GM18519 (cell line): ENCODE measurements at regions not wholly inside any gene's neighbourhood (a gene's known extent, or its start where the extent isn't known, plus 50 kb on each side); places are given as distances from the start of the nearest gene placed in this dataset.
"Not testable (repeated sequence)": the region's sequence is repeated elsewhere in the genome, so short reads cannot be mapped to it uniquely, and the experiment has no call there.

Source experiments
- ATAC-seq: cut with Tn5 transposase; IDR thresholded peaks from one replicate; pipeline ENCODE4 v1.9.1; 2021; ENCODE audit warnings: mild to moderate bottlenecking, moderate library complexity; ENCODE audit not compliant: unreplicated experiment, low FRiP score

DNA sequence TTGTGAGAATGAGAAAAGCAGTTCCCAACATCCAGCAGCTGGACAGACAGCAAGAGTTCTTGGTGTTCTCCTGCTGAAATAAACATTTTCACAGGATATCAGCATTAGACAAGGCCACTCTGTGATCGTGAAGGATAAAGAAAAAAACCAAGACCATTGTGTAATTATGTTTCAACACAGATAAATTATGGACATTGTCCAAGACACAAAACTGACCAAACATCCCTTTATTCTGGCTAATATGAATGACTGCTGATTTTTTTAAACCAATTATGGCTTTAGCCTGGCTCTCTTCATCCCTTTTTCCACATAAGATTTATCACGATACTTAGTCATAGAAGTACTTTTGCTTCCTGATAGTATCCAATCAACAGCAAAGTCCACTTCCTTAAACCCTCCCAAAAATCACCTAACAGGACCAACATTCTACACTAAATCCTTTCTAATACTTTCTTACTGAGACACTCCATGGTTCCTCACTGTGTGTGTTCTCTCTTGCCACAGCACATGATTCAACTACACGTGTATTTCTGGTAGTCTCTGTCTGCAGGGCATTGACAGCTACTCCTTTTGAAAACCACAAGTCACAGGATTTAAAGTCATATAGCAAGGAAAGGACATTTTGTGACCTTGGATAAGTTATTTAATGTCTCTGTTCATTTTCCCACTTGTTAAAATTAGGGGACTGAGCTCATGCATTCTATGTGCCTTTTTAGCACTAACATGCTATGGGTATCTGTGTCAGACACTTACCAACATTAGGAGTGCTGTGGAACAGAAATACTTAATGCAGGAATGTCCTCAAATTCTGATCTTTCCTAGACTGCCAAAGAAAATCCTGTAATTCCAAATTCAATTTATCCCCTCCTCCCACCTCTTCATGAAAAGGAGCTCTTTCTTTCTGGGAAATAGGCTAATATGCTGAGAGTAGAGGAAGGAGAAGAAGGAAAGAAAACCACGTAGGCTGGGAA lies 137.2 kb upstream of the PGRMC2 start:
- no peak for ATAC-seq

DNA sequence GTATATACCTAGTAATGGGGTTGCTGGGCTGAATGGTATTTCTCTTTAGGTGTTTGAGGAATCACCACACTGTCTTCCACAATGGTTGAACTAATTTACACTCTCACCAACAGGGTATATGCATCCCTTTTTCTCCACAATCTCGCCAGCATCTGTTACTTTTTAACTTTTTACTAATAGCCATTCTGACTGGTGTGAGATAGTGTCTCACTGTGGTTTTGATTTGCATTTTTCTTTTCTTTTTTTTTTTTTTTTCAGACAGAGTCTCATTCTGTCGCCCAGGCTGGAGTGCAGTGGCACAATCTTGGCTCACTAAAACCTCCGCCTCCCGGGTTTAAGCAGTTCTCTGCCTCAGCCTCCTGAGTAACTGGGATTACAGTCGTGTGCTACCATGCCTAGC lies 134.7 kb upstream of the PGRMC2 start:
- ATAC-seq, result not testable (repeated sequence)

DNA sequence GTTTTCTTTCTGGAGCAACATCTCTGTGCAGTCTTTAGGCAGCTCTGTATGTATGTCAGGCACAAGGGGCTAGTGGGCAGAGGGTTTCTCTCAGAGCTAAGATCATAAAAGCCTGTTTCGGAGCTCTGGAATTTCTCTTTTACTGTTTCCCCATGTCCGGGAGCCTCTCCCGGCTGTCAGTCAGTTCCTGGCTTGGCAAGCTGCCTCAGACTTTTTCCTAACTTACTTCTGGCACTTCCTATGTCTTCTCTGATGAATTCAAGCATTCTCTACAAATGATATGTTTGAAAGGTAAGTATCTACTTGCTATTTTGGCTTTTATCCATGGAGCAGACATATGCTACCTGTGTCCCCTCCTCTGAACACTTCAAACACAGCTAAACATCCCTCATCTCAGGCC lies 129.3 kb upstream of the PGRMC2 start:
- ATAC-seq, result no peak

DNA sequence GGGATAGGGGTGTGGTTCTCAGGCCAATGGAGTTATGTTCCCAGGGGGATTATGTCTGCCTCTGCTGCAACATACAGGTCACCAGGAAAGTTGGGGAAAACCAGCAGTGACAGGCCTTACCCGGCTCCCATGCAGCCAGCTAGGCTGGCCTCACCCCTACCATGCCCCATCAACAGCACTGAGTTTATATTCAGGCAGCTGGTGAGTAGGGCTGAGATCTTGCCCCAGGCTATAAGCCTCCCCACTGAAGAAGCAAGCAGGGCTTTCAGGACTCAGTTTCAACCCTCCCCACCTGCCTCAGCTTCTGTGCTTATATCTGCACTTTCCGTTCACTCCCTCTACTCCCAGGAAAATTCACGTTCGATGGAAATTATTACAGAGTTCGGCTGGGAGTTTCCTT lies 122.4 kb upstream of the PGRMC2 start:
- ATAC-seq, result no peak

DNA sequence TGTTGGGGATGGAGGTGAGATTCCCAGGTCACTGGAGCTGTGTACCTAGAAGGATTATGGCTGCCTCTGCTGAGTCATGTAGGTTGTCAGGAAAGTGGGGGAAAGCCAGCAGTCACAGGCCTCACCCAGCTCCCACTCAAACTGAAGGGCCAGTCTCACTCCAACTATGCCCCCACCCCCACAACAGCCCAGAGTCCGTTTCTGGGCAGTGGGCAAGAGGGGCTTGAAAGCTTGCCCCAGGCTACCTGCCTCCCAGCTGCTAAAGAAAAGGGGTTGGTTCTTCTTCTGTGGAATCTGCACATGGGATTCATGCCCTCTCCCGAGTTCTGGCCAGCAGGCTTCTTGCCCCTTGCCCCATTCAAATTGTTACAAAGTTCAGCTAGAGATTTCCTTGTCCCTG lies 116.0 kb upstream of the PGRMC2 start:
- ATAC-seq, result no peak

DNA sequence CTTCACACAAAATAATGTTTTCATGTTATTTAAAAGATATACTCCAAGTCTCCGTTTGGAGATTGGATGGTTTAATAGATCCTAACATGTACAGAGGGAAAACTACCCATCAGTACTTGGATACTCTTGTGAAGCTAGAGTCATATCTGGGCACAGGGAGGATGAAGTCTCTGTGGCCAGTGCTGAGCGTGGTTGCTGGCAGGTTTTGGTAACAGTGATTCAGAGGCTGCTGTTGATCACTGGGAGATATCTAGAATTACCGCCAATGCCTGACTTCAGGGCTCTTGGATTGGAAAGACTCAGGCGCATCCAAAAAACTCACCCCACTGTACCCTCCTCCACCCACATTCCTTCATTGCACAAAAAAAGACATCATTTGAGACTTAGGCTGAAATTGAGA lies 107.2 kb upstream of the PGRMC2 start:
- ATAC-seq, result no peak

DNA sequence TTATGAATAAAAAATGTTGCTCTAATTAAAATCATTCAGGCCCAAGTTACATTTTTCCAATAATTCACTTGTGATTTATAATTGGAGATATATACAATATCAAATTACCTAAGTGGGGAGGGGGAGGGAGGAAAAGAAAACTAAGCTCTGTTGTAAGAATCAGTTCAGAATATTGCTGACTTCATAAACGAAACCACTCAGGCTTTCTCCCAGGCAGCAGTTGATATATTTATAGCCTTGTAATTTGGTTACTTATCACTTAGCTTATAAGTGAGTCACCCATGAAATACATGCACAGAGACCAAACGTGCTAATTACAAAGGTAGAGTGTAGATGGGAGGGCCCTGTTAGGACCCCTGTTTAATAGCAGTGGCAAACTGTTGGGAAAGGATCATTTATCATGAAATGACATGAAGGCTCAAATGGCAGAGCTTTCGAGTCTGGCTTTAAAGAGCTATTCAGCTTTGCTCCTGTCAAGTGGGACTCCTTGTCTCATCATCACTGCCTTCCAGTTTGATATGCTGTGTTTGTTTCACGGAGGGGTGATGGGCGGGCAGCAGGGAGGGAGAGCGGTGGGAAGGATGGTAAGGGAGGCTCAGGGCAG lies 105.6 kb upstream of the PGRMC2 start:
- peak; percentile 72 for ATAC-seq

DNA sequence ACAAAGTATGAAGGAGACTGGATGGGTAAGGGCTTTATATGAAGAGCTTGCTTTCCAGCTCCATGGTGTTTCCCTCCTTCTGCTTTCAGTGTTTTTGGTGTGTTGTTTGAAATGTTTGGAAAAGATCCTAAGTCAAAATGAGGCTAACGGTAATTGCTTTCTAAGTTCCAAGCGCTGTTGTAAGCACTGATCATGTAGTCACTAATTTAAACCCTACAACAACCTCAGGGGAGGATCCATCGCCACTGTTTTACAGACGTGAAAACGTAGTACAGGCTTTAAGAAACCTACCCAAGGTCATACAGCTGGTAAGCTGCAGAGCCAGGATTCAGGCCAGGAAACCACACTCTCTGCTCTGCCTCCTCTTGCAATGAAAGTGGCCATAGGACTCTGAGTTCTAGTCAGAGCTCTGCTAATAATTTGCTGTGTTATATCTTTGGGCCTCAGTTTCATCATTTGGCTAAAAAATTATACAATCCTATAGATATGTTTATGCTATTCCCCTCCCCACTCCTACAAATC lies 102.9 kb upstream of the PGRMC2 start:
- ATAC-seq, result no peak

DNA sequence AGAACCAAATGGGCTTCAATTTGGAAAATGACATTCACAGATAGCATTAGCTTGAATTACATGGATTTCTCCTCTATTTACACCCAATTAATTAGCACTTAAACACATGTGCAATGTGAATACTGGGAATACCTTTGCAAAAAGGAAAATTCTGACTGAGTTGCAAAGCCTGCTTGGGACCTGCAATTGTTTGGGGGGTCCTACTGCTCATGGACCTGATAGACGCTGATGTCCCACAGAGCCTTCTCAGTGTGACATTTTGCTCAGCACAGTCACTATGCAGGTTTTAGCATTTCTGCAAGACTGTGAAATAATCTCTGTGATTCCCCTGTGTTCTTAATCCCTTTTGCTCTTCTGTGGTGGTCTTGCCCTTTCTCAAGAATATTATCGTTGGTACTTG lies 101.2 kb upstream of the PGRMC2 start:
- ATAC-seq, result no peak

DNA sequence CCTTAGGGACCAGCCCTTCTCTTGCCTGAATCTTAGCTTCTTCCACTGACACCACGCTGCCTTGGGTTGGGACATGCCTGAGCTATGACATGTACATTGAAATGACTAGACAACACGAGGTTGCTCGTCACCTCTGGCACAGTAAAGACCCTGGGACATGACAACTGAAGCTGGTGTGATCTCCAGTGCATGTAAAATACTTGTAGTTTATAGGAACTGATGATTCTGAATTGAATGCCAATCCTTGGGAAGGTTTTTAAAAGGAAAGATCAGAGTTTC lies 100.7 kb upstream of the PGRMC2 start:
- ATAC-seq, result no peak

DNA sequence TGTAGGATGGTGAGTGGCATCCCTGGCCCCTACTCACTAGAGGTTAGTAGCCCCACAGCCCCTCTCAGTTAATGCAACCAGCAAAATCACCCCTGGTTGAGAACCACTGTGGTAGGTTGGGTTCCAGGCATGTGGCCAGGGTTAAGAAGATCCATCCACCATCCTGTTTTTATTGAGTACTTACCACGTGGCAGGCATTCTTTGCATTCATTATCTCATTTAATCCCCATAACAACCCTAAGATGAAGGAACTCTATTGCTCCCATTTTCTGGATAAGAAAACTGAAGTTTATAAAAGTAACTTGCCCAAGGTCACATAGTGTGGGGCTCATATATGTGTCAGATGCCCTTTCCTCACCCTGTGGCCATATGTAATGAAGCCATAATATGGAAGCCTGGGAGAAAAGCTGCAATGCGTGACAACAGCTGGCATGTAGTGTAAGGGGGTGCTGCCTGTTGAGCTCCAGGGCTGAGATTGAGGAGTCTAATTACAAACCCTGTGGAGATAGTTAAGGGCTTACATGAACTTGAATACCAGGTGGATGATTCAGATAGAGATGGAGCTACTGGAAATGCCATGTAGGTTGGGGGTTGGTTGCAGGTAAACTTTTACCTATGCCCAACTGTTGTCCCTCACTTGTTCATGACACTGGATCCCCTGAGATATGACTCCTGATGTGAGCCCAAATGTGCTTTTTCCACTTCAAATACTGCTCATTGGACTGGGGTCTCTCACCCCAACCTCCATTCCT lies 100.2 kb upstream of the PGRMC2 start:
- ATAC-seq, result no peak

DNA sequence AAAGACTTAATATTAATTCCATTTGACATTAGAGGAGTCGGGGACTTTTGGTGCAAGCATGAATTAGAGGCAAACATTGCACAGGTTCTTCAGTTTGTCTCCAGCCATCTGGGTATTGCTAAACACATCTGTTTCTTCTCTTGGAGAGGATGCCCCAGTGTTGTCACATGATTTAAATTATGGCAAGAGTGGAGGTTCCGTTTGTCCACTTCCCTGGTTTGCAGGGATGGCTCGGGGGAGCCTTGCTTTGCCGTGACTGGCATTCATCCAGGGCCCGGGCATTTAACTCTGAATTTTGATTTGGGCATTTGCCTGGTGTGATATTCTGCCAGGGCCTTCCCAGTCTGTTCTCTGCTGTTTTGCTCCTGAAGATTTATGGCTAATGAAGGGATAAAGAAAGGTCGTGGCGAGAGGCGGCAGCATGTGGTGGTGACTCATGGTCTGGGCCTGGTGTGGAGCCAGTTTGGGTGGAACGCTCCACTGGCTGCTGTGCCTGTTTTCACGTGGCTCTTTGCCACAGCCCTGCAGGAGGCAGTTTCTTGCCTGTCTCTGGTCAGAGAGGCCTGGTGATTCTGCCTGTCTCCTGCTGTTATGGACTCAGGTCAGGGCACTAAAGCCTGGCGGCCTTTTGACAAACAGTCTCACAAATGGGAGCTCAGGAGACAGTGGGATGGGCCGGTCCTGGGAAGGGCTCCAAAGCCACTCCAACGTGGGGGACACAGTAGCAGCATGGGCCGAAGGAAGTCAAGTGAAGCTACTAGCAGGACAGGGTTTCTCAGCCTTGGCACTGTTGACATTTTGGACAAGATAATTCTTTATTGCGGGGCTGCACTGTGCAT lies 99.4 kb upstream of the PGRMC2 start:
- no peak for ATAC-seq

DNA sequence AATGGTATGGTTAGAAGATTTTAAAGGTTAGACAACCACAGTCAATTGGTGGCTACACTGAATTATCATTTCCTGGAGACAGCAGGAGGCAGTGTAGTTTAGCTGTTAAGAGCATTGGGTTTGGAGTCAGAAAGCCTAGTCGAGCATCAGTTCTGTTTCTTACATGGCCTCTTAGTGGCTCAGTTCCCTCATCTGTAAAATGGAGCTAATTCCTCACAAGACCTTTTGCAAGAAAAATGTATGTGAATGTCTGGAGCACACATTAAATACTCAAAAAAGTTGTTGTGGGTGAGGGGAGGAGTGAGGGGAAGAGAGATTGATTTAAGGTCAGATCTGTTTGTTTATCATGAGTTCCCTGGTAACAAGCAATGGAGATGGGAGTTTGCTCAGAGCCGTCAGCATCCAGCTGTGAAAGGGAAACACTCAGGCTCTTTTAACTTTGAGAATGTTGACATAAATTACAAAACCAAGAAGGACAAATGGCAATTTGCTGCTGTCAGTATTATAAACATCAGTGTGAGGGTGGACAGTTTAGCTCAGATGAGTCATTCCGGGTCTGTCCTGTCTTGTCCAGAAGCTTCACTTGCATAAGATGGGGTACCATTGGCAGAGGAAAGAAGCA lies 98.2 kb upstream of the PGRMC2 start:
- ATAC-seq, result peak; percentile 67

DNA sequence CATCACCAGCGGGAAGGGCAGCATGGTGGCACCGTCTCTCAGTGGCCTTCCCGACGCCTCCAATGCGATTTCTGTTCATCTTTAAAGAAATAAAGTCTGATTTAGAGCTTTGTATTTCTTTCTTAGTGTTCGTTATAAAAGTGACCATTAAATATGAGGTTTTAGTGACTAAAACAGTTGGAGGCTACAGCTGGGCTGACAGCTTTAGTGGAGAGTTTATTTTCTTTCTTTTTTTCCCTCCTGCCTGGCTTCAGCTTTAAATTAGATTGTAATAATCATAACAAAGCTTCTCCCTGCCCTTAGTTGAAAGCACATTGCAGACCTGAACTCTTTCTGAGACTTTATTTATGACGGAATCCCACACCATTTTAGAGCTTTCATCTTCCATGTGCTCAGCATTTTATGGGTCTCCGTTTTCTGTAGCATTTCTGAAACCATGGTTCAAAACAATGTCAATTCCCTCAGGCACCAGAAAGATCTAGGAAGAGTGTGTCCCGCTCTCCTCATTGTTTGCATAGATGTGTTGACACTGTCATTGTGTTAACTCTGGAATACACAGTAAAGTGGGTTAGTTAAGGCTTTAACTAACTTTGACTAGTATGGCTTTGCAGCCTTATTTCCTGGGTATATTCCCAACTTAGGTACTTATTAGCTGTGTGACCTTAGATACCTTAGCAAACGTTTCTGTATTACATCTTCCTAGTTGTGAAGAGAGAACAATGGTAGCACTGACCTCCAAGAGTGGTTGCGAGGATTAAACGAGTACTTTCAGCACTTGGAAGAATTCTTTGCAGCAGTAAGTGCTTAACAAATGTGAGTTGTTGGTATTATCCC lies 97.4 kb upstream of the PGRMC2 start:
- ATAC-seq, result no peak

DNA sequence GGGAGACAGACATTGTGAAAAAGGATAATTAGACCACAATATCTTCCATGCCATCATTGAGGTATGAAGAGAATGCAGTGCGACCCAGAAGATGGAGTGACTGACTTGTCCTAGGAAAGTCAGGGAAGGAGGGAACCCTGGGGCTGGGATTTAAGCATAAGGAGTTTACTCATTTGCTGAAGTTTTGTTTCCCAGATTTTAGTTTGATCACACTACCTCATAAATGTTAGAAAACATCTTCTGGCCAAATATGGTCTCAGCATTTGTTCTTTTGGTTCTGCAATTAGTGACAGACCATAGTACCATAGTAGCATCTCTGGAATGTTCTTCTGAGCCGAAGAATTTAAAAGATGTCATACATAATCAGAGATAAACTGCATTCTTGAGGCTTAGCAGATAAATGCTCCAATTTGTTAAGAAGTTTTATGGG lies 96.5 kb upstream of the PGRMC2 start:
- ATAC-seq, result no peak

DNA sequence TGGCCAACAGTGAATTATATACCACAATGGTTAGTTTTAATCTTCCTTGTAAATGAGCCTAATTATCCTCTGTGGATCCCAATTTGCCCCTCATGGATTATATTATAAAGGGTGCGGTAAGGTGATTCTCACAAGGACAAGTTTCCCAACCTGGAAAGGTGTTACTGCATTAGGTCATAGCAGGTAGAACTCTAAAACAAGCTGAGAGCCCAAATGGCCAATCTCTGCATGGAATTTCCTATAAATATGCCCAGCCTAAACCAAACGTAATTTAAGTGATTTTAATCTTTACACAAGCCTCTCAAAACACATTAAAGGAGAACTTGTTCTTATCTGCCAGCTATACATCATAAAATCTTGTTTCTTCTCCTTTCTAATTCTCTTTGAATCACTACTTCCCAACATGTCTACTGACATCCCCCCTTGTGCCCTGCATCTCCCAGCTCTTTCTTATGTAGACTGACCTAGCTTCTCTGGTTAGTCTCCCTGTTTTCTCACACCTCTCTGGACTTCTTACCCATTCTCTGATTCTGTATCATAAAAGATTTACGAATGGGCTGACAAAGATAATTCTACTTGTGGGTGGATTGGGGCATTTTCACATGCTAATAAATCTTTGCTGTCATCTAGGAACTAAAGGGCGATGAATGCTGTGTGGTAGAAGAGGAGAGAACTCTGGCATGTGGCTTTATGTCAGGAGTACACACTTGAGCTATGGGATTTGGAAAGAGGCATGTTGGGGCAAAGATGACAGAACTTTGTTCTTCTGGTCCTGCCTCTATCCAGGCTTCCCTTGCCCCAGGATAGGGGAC lies 94.3 kb upstream of the PGRMC2 start:
- no peak for ATAC-seq

DNA sequence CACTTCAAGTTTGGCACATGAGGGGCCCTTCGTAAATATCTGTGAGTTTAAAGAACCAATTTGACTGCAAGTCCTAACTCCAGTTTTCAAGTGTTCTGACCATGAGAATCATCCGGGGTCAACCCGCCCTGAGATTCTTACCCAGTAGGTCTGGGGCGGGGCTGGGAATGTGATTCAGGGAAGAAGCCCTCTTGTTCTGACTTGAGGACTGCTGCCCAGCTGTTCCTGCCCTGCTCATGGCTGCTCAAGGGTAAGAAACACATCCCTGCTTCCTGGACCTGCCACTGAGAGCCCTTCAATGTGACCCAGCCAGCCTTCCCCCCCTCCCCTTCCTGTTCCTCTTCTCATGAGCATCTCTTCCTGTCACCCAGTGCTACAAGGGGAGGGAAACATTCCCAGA lies 92.7 kb upstream of the PGRMC2 start:
- ATAC-seq, result no peak

DNA sequence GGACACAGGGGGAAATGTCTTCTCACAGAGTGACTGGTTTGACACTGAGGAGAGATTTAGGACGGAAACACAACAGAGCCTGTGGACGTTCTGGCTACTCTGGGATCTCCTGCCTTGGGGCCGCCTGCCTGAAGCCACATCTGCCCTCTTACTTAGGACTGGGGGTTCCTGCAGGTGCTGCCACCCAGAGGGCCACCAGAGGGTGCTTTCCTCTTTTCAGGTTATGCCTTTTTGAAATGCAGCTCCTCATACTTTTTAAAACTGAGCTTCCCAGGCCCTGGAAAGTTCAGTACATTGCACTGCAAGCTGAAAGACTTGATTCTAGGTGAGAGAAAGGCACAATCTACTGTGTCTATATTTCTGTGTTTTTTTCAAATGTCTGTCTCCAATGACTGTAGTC lies 92.2 kb upstream of the PGRMC2 start:
- ATAC-seq, result peak; percentile 71
